Retinal pigment epithelial cell (primary cell): ENCODE measurements at regions not wholly inside any gene's neighbourhood (a gene's known extent, or its start where the extent isn't known, plus 50 kb on each side); places are given as distances from the start of the nearest gene placed in this dataset.

Experiments
- DNase-seq: peaks from one replicate; pipeline ENCODE4 v3.0.0-alpha.2; 2010; ENCODE audit warnings: low read depth
- H3K4me3 ChIP-seq: 2 replicates; pipeline ENCODE4 v1.5.1; 2011; ENCODE audit warnings: mild to moderate bottlenecking, low read length, control low read depth, moderate library complexity
- TF ChIP-seq, protein P1 (sequence below): conservative IDR thresholded peaks from 2 replicates; pipeline ENCODE4 v1.5.1; 2011; ENCODE audit warnings: low read depth, low read length, control low read depth, inconsistent platforms

DNA sequence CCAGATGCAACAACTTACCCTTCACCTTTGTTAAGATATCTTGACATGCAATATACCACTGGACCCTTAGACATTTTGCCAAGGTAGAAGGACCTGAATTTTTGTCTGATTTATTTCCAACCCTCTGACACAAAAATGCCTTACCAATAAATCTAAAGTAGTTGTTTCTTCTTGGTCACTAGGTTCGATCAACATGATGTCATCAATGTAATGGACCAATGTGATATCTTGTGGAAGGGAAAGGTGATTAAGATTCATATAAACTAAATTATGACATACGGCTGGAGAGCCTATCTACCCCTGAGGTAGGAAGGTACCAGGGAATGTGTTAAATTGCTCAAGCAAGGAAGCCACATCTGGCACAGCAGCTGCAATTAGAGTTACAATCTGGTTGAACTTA lies 67.7 kb upstream of the SERPINE2 start:
- TF ChIP-seq, protein P1, sequence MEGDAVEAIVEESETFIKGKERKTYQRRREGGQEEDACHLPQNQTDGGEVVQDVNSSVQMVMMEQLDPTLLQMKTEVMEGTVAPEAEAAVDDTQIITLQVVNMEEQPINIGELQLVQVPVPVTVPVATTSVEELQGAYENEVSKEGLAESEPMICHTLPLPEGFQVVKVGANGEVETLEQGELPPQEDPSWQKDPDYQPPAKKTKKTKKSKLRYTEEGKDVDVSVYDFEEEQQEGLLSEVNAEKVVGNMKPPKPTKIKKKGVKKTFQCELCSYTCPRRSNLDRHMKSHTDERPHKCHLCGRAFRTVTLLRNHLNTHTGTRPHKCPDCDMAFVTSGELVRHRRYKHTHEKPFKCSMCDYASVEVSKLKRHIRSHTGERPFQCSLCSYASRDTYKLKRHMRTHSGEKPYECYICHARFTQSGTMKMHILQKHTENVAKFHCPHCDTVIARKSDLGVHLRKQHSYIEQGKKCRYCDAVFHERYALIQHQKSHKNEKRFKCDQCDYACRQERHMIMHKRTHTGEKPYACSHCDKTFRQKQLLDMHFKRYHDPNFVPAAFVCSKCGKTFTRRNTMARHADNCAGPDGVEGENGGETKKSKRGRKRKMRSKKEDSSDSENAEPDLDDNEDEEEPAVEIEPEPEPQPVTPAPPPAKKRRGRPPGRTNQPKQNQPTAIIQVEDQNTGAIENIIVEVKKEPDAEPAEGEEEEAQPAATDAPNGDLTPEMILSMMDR = no peak
- H3K4me3 ChIP-seq = no peak overlapping the region
- no peak for DNase-seq

DNA sequence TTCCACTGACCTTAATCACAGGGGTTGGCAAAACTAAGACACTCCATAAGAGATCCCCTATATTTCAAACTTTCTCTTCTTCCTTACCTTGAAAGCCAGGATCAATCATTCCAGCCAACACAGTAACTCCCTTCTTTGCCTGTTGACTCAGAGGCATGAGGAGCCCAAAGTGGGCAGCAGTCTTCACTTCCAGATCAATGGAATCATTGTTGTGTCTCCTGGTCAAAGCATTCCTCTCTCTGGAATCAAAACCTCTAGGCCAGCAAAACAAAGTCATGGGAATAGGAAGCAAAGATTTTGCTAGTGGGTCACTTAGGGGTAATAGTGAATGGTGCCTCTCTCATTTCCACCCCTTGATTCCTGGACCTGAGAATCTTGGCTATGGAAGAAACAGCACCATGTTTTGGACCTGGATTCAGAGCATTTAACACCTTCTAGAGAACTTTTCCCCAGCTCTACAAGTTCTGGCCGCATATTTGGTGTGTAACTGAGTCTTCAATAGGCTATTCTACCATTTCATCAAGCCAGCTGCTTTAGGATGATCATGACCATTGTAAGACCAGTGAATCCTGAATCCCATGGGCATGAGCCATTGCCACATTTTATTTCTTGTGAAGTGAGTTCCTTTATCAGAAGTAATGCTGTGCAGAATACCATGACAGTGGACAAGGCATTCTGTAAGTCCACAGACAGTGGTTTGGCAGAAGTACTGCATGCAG lies 65.7 kb upstream of the SERPINE2 start:
- TF ChIP-seq, protein P1 = no peak
- no peak overlapping the region for H3K4me3 ChIP-seq
- DNase-seq = no peak

GRCh38 chr2:224103651-224104050 lies 64.6 kb upstream of the SERPINE2 start:
- H3K4me3 ChIP-seq = no peak overlapping the region

GRCh38 chr2:224102991-224103390 lies 63.9 kb upstream of the SERPINE2 start:
- TF ChIP-seq, protein P1 = no peak
- H3K4me3 ChIP-seq = no peak overlapping the region
- no peak for DNase-seq

More at GRCh38 chr2:224103651-224104050, 64.6 kb upstream of the SERPINE2 start:
- TF ChIP-seq, protein P1 = no peak
- no peak for DNase-seq

DNA sequence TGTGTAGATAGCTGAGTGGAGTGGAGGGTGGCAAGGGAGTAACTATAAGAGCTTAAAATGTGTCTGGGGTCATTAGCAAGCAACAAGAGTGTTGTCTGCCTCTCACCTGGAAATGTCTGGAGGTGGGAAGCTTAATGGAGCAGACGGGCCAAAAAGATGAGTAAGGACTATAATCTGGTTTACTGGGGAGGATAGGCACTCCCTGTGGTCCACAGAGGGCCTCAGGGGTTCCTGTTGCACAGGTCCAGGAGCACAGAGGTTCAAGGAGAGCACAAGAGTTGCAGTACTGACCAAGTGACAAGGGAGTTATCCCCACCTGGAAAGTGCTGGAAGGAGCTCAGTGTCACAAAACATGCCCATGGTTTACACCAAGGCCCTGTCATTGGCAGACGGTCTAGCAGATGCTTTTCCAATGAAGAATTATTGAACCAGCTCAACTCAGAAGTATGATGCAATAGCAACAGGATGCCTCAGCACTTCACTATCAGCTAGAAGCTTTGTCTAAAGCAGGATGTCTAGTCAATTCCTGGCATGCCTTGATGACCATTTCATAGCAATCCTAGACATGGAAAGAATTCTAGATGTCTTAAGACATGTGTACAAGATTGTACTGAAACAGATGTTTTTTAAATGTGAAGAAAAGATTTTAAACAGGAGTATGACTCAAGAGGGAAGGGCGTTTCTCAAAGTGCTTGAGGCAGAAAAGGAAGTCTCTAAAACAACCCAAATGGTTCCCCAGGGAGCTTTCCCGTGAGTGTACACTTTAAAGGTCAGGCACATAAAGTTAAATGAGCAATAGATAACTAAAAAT lies 62.9 kb upstream of the SERPINE2 start:
- TF ChIP-seq, protein P1 = no peak
- DNase-seq = no peak

GRCh38 chr2:224099861-224100643 lies 61.0 kb upstream of the SERPINE2 start:
- H3K4me3 ChIP-seq = no peak overlapping the region
- no peak for DNase-seq
- TF ChIP-seq, protein P1 = no peak

More for the DNA sequence above, 62.9 kb upstream of the SERPINE2 start:
- H3K4me3 ChIP-seq = no peak overlapping the region
